SK-N-SH treated with all-trans-retinoic acid at 6 μM for 48 hours (cell line): ENCODE measurements at regions not wholly inside any gene's neighbourhood (a gene's known extent, or its start where the extent isn't known, plus 50 kb on each side); places are given as distances from the start of the nearest gene placed in this dataset.

ENCODE experiments used
- ATAC-seq: fragments of 200-7000 bp; cut with Tn5 transposase; 3 replicates; pipeline ENCODE4 v1.9.1; 2020; ENCODE audit warnings: mild to moderate bottlenecking, moderate library complexity
- ARNTL ChIP-seq: fragments of 450-650 bp; formaldehyde crosslinking; IDR thresholded peaks from 2 replicates; pipeline ENCODE4 v1.5.0; 2020; ENCODE audit warnings: low read depth, mild to moderate bottlenecking, moderate library complexity, borderline replicate concordance
- CREB5 ChIP-seq: fragments of 250-450 bp; sonication (Bioruptor Pico); IDR thresholded peaks from 2 replicates; pipeline ENCODE4 v1.5.1; 2020; ENCODE audit warnings: low read depth, mild to moderate bottlenecking, moderate library complexity
- CSDC2 ChIP-seq: fragments of 250-450 bp; sonication (Bioruptor Pico); IDR thresholded peaks from 2 replicates; pipeline ENCODE4 v1.5.0; 2020; ENCODE audit warnings: mild to moderate bottlenecking, moderate library complexity
- CSRNP3 ChIP-seq: fragments of 250-450 bp; sonication (Bioruptor Pico); IDR thresholded peaks from 2 replicates; pipeline ENCODE4 v1.5.1; 2021; ENCODE audit warnings: mild to moderate bottlenecking, moderate library complexity
- ESRRG ChIP-seq: fragments of 250-450 bp; sonication (Bioruptor Pico); IDR thresholded peaks from 2 replicates; pipeline ENCODE4 v1.6.1; 2021; ENCODE audit warnings: mild to moderate bottlenecking
- GLIS3 ChIP-seq: fragments of 250-450 bp; sonication (Bioruptor Pico); IDR thresholded peaks from 2 replicates; pipeline ENCODE4 v1.5.0; 2020; ENCODE audit warnings: mild to moderate bottlenecking, moderate library complexity
- ISL1 ChIP-seq: fragments of 250-450 bp; sonication (Bioruptor Pico); IDR thresholded peaks from 2 replicates; pipeline ENCODE4 v2.1.2; 2022; ENCODE audit warnings: mild to moderate bottlenecking, moderate library complexity
- PATZ1 ChIP-seq: fragments of 250-450 bp; sonication (Bioruptor Pico); IDR thresholded peaks from 2 replicates; pipeline ENCODE4 v1.8.0; 2020; ENCODE audit warnings: mild to moderate bottlenecking, moderate library complexity, borderline replicate concordance
- POU6F1 ChIP-seq: fragments of 250-450 bp; sonication (Bioruptor Pico); IDR thresholded peaks from 2 replicates; pipeline ENCODE4 v1.8.0; 2021; ENCODE audit warnings: low read depth, mild to moderate bottlenecking, moderate library complexity, borderline replicate concordance
- PPARA ChIP-seq: fragments of 250-450 bp; sonication (Bioruptor Pico); IDR thresholded peaks from 2 replicates; pipeline ENCODE4 v1.5.0; 2020; ENCODE audit warnings: mild to moderate bottlenecking, borderline replicate concordance
- RARB ChIP-seq: fragments of 250-450 bp; sonication (Bioruptor Pico); IDR thresholded peaks from 2 replicates; pipeline ENCODE4 v1.8.0; 2021; ENCODE audit warnings: mild to moderate bottlenecking, moderate library complexity
- SNAI2 ChIP-seq: fragments of 250-450 bp; sonication (Bioruptor Pico); IDR thresholded peaks from 2 replicates; pipeline ENCODE4 v1.5.0; 2020; ENCODE audit warnings: mild to moderate bottlenecking, moderate library complexity
- TCF4 ChIP-seq: fragments of 250-450 bp; sonication (Bioruptor Pico); IDR thresholded peaks from 2 replicates; pipeline ENCODE4 v1.8.0; 2021; ENCODE audit warnings: mild to moderate bottlenecking, moderate library complexity, borderline replicate concordance
- TOX ChIP-seq: fragments of 250-450 bp; sonication (Bioruptor Pico); IDR thresholded peaks from 2 replicates; pipeline ENCODE4 v1.8.0; 2021; ENCODE audit warnings: mild to moderate bottlenecking, moderate library complexity, borderline replicate concordance
- TSHZ2 ChIP-seq: fragments of 250-450 bp; sonication (Bioruptor Pico); IDR thresholded peaks from 2 replicates; pipeline ENCODE4 v1.5.0; 2020; ENCODE audit warnings: mild to moderate bottlenecking, moderate library complexity
- ZC3H10 ChIP-seq: fragments of 250-450 bp; sonication (Bioruptor Pico); IDR thresholded peaks from 2 replicates; pipeline ENCODE4 v1.5.1; 2021; ENCODE audit warnings: mild to moderate bottlenecking, moderate library complexity
- ZFP30 ChIP-seq: fragments of 450-650 bp; formaldehyde crosslinking; IDR thresholded peaks from 2 replicates; pipeline ENCODE4 v1.5.0; 2022; ENCODE audit warnings: mild to moderate bottlenecking, moderate library complexity
- ZNF565 ChIP-seq: fragments of 450-650 bp; formaldehyde crosslinking; conservative IDR thresholded peaks from 2 replicates; pipeline ENCODE4 v1.5.0; 2020; ENCODE audit warnings: low read depth, mild to moderate bottlenecking, moderate library complexity
- ZNF70 ChIP-seq: fragments of 450-650 bp; formaldehyde crosslinking; IDR thresholded peaks from 2 replicates; pipeline ENCODE4 v1.5.0; 2020; ENCODE audit warnings: mild to moderate bottlenecking, moderate library complexity
- ZNF8 ChIP-seq: fragments of 450-650 bp; formaldehyde crosslinking; IDR thresholded peaks from 2 replicates; pipeline ENCODE4 v1.5.0; 2020; ENCODE audit warnings: mild to moderate bottlenecking, moderate library complexity

- no peak for ATAC-seq
- TF ChIP-seq ZNF8 (CRISPR knock-in tag), result no peak
- no peak for TF ChIP-seq ZC3H10 (CRISPR knock-in tag)
- no peak for TF ChIP-seq TOX (CRISPR knock-in tag)
Measured at GRCh38 chr13:86584301-86584700, 785.1 kb upstream of the SLITRK6 start.

- TF ChIP-seq PPARA (no peak), RARB (CRISPR knock-in tag) (no peak), CSDC2 (CRISPR knock-in tag) (no peak), ARNTL (CRISPR knock-in tag) (no peak), GLIS3 (CRISPR knock-in tag) (no peak), ZNF565 (CRISPR knock-in tag) (no peak), TOX (CRISPR knock-in tag) (no peak), TSHZ2 (no peak), ZC3H10 (CRISPR knock-in tag) (no peak), ZNF70 (no peak), ISL1 (CRISPR knock-in tag) (no peak), PATZ1 (no peak)
- peak; percentile 93 for ATAC-seq
Measured at GRCh38 chr13:86585835-86586234, 786.6 kb upstream of the SLITRK6 start.

GRCh38 chr13:86591862-86592261 lies 792.6 kb upstream of the SLITRK6 start:
- no peak for ATAC-seq
- TF ChIP-seq SNAI2 (no peak), ARNTL (CRISPR knock-in tag) (no peak), ESRRG (CRISPR knock-in tag) (no peak), ZNF565 (CRISPR knock-in tag) (no peak), RARB (CRISPR knock-in tag) (no peak), GLIS3 (CRISPR knock-in tag) (no peak), ISL1 (CRISPR knock-in tag) (no peak), ZC3H10 (CRISPR knock-in tag) (no peak), CREB5 (CRISPR knock-in tag) (no peak), POU6F1 (CRISPR knock-in tag) (no peak), PATZ1 (no peak), CSRNP3 (CRISPR knock-in tag) (no peak), ZFP30 (no peak), CSDC2 (CRISPR knock-in tag) (no peak), ZNF70 (no peak), TCF4 (CRISPR knock-in tag) (no peak)
